Stimulated activated CD4-positive, alpha-beta T cell treated with anti-CD3 and anti-CD28 coated beads, Interleukin-1b, Interleukin-23, amount 100 ng/mL, for 24 hours (primary cell): ENCODE measurements at regions not wholly inside any gene's neighbourhood (a gene's known extent, or its start where the extent isn't known, plus 50 kb on each side); places are given as distances from the start of the nearest gene placed in this dataset.
"Not testable (repeated sequence)": the region's sequence is repeated elsewhere in the genome, so short reads cannot be mapped to it uniquely, and the experiment has no call there.

ENCODE experiments used
- DNase-seq, 4 experiments: peaks; one replicate each; pipeline ENCODE4 v3.0.0-alpha.2; 2020; ENCODE audit warnings: low read depth in 4 of 4, low spot score in 1 of 4

DNA sequence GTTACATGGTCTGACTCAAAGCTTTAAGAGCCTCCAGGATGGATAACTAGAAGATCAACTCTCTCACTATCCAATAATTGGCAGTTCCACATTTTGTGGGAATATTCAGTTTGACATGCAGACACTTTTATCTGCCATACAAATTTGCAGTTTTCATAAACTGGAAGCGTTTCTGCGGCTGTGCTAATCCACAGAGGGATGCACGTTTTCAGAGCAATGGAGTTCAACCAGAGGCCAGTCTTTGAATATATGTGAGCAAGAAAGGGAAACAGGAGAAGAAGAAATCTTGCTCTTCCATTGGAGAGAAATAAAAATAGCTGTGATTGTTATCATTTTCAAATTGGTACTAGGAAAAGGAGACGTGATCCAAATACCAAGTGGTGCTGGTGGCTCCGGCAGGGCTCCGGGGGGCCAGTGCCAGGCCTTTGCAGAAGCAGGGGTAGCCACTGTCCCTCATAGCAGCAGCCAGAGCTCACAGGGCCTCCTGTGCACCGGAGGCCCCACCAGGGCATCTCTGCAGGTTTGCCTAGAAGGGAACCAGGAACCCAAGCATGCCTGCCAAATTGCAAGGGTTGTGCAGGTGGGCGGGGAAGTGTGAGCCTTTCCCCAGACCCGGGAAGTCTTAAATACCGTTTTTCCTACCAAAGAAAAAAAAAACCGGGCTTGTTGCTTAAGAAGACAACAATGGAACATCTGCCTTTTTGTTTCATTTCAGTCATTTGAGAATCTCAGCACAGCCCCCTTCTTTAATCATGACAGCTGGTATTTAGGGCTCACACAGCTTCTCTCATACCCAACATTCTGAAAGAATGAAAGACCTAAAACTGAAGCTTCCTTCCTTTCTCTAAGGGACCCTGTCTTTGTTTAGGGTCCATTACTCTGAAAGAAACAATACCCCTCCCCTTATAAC is 791.1 kb upstream of the SOX11 start:
- no peak for DNase-seq

DNA sequence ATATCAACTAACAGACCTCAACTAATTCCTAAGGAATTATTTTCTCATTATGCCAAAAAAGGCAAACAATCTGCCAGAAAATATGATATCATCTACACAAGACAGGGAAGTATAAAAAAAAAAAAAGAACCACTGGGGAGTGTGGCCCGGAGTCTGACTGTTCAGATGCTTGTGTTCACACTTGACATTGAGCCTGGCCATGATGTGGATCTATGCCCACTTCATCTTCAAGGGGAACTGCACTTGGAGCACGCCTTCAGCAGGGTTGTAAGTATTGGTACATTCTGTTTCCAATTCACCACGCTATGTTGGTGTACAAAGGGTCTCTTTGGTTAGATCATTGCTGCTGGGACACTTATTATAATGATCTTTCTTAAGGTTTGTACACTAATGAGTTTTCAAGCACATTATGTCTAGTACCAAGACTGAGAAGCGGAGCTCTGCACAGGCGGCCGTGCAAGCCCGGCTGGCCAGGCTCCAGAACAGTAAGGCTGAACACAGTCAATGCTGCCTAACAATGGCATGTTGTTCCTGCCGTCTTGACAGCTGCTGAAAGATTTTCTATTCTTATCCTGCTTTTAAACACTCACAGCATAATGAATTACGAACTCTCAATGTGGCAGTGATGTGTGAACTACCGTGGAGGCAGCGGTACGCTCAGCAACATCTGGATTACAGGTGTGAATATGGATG is 788.4 kb upstream of the SOX11 start:
- DNase-seq = no peak

DNA sequence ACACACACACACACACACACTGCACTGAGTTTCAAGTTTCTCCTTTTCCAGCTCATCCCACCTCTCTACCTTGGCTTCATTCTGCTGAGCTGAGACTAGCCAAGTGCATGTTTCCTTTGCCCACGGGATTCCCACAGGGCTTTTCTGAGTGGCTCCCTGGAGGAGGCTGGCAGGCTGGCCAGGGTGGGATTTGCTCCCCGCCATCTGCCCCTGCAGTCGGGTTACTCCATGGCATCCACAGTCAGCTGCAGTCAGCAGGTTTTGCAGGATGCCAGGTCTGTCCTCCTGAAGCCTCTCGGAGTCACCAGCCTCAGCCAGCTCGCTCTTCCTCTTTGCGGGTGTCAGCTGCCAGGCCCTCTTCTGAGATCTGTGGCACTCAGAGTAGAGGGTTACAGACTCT is 783.7 kb upstream of the SOX11 start:
- DNase-seq = no peak

DNA sequence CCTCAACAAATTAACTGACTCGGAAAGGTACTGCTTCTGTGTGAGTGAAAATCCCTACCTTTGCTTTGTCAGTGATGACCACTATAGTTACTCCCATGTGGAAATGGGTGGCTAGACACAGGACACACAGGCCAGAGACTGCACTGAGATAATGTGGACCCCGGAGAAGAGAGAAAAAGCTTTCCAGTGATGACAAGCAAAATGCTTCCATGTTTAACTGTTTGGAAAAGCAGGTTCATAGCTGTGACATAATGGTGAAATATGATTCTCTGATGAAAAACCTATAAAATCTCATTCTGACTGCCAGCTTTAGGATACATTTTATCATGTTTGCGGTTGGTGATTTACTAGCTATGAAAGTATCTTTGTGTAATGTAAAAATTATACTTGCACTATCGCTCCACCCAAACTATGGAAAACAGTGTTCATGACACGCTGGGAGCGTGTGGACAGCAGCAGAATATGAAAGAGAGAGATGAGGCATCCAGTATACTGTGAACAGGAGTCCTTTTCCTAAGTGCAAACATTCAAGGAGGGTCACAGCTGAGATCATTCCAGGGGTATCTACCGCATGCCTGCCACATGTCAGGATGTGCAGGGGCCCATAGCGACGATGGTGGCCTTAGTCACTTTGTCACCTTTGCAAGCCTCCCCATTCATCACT is 782.7 kb upstream of the SOX11 start:
- no peak for DNase-seq

DNA sequence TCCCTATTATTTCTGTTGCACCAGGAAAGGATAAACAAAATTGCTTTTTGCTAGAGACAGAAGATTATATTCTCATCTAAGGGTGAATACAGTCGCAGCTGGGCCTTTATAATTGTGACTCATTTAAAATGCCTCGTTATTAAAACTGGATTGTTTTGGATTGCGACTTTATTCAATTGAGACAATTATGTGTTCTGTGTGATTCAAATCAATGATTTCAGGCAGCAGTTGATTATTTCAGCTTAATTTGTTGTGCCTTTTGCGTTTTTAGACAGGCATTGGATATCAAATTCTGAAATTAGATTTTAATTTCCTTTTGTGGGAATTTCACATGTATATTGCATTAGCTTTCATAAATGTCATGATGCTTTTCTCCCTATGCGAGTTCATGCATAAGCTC is 778.1 kb upstream of the SOX11 start:
- no peak for DNase-seq

DNA sequence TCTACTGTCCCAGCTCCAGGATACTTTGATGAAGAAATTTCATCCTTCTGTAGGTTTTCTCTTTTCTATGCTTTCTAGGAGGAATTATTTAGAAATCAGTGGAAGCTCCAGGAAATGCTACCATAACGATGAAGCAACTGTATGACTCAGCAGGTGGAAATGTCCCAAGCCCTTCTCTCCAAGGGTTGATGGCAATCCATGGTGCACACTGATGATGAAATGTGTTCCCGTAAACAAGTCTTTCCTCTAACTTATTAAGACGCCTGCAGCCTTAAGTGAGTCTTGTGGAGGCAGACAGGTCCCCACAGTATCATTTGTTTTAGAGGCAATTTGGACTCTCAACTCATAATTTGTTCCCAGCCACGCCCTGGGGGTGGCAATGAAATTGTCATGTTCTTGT is 777.6 kb upstream of the SOX11 start:
- DNase-seq = no peak

DNA sequence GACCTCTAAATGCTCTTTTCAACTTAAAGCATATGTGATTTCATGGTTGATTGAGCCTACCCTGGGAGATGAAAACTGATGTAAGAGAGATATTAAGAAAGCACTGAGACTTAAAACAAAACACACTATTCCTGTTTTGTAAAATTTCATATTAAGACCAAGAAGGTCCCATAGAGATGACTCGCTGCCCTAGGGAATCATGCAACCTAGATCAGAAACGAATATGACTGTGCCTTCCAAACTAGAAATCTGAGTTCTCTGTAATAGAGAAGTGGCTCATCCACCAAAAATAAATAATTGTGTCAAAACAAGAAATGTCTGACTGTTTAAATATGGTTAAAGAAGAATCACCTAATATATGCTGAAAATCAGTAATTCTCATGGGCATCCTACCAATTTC is 776.8 kb upstream of the SOX11 start:
- DNase-seq = no peak

DNA sequence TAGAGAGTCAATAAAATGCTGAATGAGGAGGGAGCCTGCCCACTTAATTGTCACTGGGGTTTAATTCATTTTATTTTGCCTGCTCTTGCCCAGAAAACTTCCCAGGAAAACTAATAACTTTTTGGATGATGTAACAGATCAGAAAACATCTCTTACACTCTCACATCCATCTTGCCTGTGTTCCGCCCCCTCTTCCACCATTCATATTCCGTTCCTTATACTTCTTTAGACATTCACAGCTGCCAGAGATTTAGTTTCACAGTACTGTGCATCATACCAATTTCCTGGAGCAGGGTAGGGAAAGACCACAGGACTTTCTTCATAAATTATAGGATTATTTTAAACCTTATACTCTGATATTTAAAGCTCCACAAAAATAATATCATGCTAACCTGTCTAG is 776.1 kb upstream of the SOX11 start:
- DNase-seq = no peak

DNA sequence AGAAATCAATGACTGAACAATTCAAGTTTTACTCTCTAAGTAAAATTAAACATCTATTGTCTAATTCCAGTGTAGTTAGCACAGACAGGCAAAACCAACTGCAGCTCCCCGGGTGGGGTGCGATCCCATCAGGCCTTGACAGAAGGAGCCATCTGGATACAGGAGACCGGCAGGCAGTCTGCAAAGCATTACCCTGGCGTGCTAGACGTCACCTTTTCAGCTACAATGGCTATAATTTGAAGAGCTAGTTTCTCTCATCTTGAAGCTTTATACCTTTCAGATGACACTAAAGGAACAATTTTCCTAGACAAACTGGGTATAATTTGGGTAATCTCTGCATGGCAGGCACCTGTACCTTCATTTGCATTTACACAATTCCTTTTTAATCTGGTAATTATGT is 761.5 kb upstream of the SOX11 start:
- DNase-seq = no peak

DNA sequence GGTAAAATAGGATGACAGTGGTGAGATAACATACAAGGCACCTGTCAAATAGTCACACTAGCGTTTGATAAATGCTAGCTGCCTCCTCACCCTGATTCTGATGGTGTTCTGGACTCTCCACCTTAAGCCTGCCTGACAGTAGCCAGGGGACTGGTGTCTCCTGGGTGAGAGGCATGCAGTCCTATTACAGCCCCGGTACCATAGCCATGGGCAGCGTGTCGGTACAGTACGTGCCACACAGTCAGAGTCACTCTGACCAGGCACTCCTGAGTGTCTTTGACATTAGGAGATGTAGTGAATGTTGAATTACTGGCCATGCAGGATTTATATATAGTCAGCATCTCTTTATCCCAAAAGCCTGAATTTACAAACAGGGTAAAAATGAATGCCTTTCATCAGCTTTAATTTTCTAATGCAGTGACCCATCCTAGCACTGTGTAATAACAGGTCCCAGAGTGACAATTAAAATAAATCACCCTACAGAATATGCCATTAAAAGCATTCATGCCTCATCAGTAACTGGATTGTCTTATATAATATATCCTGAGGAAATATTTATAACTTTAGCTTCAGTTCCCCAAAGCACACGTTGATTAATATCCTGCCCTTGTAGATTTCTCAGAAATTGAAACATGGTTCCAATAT is 760.3 kb upstream of the SOX11 start:
- no peak for DNase-seq

DNA sequence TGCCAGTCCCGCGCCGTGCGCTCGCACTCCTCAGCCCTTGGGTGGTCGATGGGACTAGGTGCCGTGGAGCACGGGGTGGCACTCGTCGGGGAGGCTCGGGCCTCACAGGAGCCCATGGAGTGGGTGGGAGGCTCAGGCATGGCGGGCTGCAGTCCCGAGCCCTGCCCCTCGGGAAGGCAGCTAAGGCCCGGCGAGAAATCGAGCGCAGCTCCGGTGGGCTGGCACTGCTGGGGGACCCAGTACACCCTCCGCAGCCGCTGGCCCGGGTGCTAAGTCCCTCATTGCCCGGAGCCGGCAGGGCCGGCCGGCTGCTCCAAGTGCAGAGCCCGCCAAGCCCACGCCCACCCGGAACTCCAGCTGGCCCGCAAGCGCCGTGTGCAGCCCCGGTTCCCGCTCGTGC is 756.9 kb upstream of the SOX11 start:
- DNase-seq = not testable (repeated sequence)

DNA sequence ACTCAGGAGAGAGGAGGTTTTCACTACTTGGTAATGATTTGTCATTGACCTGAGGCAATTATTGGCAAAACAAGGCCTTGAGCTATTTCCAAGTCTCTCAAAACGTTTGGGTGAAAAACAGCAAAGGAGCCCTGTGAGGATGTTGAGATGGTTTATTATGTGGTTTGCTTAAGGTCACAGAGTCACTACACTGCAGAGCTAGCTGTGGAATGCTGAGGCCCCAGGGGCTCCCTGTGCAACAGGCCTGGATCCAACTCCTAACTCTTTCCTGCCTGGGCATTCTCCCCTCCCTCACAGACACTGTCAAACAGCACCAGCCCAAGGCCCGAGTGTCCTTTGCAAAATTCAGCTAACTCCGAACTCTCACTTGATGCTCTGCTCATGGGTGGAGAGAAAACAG is 754.6 kb upstream of the SOX11 start:
- DNase-seq = no peak

DNA sequence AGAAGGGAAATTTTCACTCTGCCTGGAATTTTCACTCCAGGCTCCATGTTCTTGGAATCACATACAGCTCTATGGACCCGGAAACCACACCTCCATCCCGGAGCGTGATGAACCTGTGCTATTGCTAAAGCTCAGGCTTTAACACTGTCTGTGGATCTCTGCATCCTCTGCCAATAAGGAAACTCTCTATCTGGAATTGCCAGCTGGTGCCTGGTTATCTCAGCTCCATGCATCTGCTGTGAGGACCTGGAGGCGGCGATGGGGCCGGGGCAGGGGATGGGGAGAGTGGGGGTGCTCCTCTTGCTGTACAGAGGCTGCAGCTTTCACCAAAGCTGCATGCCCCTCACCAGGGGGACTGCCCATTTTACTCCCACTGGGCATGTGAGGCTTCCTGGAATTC is 754.0 kb upstream of the SOX11 start:
- DNase-seq = no peak

DNA sequence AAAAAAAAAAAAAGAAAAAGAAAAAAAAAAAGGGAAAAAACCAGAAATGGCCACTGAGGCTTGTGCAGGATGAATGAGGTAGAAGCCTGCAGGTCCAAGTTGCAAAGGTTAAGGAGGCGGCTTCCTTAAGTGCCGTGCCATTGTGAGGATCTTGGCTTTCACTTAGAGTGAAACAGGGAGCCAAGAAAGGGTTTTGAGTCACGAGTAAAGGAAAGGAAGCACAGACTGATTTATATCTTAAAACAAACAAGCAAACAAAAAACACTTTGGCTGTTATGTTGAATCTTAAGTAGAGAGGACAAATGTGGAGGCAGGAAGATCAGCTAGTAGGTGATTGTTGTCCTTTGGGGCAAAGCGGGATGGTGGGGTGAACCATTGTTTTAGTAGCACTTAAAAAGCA is 749.7 kb upstream of the SOX11 start:
- DNase-seq = no peak

DNA sequence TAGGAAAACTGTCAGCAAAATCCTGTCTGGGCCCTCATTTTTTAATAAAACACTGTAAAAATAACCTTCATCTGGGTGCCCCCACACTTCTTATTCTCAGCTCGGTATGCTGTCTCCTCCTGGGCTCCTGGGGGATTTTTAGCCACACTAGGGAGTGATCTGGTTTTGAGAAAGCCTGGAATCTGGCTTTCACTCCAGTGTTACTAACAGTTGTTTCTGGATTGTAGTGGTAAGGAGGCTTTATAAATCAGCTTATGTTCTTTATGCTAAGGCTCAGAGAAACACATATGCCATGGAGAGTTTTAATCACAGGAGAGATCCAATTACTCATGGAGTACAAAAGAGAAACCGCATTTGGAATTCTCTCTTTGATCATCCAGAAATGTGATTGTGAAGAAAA is 744.3 kb upstream of the SOX11 start:
- DNase-seq = no peak

DNA sequence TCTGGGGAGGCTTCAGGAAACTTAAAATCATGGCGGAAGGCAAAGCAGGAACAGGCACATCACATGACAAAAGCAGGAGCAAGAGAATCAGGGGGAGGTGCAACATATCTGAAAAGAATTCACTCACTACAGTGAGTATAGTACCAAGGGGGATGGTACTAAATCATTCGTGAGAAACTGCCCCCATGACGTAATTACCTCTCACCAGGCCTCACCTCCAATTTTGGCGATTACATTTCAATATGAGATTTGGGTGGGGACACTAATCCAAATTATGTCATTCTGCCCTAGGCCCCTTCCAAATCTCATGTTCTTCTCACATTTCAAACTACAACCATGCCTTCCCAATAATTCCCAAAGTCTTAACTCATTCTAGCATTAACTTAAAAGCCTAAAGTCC is 740.8 kb upstream of the SOX11 start:
- no peak for DNase-seq

DNA sequence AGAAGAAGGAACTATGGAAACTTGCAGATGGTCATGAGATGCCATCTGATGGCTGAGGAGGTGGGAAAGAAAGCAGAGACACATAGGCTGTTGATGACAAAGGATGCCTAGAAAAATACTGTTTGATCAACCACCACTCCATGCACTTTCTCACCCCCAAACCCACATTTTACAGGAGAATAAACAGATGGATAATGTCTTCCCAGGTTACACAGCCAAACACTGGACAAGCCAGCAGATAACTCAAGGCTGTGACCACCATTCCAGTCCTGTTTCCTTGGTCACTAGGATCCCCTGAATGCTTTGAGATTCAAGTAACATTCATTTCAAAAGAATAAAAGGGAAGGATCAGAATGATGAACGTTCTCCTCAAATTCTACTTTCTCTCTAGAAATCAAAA is 733.0 kb upstream of the SOX11 start:
- DNase-seq = no peak

DNA sequence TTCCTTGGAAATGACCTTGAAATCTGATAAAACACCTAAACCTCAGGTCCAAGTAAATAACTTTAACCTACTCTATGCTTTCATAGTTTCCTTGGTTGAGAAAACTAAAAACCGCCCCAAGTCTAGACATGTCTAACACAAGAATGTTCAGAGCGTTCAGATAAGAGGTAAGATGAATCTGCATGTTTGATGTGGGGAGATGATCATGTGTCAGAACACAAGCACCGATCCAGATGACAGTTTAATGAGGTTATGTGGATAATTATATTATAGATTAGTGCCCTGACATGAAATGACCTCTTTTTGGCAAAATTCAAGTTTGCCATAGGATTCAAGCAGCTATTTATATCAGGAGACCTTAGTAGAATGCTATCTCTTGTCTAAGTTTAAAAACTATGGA is 729.8 kb upstream of the SOX11 start:
- no peak for DNase-seq

DNA sequence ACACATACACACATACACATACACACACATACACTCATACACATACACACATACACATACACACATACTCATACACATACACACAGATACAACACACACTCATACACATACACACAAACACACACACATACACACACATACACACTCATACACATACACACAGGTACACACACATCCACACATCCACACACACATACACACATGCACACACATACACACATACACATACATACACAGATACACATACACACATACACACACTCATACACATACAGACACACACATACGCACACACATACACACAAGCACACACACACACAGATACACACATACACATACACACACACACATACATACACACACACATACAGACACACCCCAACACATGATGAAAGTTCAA is 729.1 kb upstream of the SOX11 start:
- no peak for DNase-seq

DNA sequence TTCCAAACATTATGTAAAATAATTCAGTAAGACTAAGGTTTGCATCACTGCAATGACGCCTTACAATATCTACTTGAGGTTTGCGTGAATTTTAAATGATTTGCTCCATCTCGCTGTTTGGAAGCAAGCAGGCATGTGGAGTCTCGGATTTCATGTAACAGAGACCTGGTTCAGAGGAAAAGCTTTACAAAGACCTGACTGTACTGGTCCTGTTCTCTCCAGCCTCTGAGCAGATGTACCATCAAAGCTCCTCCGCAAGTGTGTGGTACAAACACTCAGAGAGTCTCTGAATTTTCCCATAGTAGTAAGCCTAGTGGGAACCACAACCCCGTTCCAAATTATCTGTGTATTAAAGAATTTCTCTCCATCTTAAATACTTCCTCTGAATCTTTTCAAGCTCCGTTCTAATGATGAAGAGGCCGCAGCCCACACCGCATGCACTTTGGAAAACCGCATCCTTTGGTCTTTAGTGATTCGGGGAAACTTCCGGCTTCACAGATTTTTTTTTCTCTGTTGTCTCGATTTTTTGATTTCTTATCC is 728.1 kb upstream of the SOX11 start:
- DNase-seq = no peak

DNA sequence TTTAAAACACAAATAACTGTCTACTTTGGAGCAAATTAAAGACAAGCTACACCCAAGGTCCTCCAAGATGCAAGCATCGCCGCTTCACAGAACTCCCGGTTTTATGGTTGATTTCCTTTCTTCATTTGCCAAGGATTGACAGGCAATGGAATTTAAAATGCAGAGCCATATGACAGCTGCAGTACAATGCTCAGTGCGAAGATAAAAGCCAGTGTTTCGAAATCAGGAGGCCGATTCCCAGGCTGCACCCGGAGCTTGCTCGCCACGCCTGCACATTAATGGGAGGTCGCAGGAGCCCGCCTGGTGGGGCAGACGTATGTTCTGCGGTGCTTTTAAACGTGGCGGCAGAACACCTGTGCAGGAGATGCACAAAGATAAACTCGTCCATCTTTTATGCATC is 727.6 kb upstream of the SOX11 start:
- DNase-seq = no peak
